Mesenchymal stem cell (in vitro differentiated cells and primary cell): ENCODE measurements at regions not wholly inside any gene's neighbourhood (a gene's known extent, or its start where the extent isn't known, plus 50 kb on each side); places are given as distances from the start of the nearest gene placed in this dataset.
"Not testable (repeated sequence)": the region's sequence is repeated elsewhere in the genome, so short reads cannot be mapped to it uniquely, and the experiment has no call there.

ENCODE experiments used
- DNase-seq: peaks from one replicate; pipeline ENCODE4 v3.0.0-alpha.2; 2013
- H2AFZ ChIP-seq: one replicate; pipeline ENCODE4 v1.6.1; 2013; ENCODE audit warnings: low read depth, mild to moderate bottlenecking, control low read depth, inconsistent platforms, low read length, moderate library complexity
- H2AK5ac ChIP-seq: 2 replicates; pipeline ENCODE4 v1.6.1; 2013; ENCODE audit warnings: low read length, moderate library complexity, mild to moderate bottlenecking, inconsistent platforms; ENCODE audit not compliant: severe bottlenecking
- H2BK120ac ChIP-seq: one replicate; pipeline ENCODE4 v1.6.1; 2013; ENCODE audit warnings: low read depth, mild to moderate bottlenecking, inconsistent platforms, low read length, moderate library complexity
- H2BK12ac ChIP-seq, 2 experiments: one replicate each; pipeline ENCODE4 v1.6.1; 2013; ENCODE audit warnings: inconsistent platforms in 2 of 2, low read length in 2 of 2, mild to moderate bottlenecking in 2 of 2, moderate library complexity in 2 of 2, control low read depth in 1 of 2
- H2BK15ac ChIP-seq: one replicate; pipeline ENCODE4 v1.6.1; 2013; ENCODE audit warnings: mild to moderate bottlenecking, low read depth, inconsistent platforms; ENCODE audit not compliant: poor library complexity, severe bottlenecking
- H2BK5ac ChIP-seq: 2 replicates; pipeline ENCODE4 v1.6.1; 2013; ENCODE audit warnings: low read depth, mild to moderate bottlenecking, low read length, control low read depth, inconsistent platforms; ENCODE audit not compliant: poor library complexity, severe bottlenecking
- H3K14ac ChIP-seq, 2 experiments: one replicate each; pipeline ENCODE4 v1.6.1; 2013; ENCODE audit warnings: inconsistent platforms in 2 of 2, low read length in 2 of 2, control low read depth in 1 of 2, mild to moderate bottlenecking in 1 of 2, moderate library complexity in 1 of 2
- H3K18ac ChIP-seq, 2 experiments: one replicate each; pipeline ENCODE4 v1.6.1; 2013; ENCODE audit warnings: inconsistent platforms in 2 of 2, low read length in 2 of 2, control low read depth in 1 of 2, low read depth in 1 of 2, mild to moderate bottlenecking in 1 of 2
- H3K23ac ChIP-seq, 2 experiments: one replicate each; pipeline ENCODE4 v1.6.1; 2013; ENCODE audit warnings: inconsistent platforms in 2 of 2, low read length in 2 of 2, mild to moderate bottlenecking in 2 of 2, moderate library complexity in 2 of 2, control low read depth in 1 of 2
- H3K27ac ChIP-seq: 2 replicates; pipeline ENCODE4 v1.5.1; 2013; ENCODE audit warnings: mild to moderate bottlenecking, moderate library complexity, low read length, control low read depth, inconsistent platforms; ENCODE audit not compliant: poor library complexity, severe bottlenecking
- H3K27me3 ChIP-seq, 2 experiments: 2 replicates each; pipeline versions ENCODE4 v1.6.1 to v1.7.0; 2013; ENCODE audit warnings: low read length in 2 of 2, mild to moderate bottlenecking in 2 of 2, moderate library complexity in 2 of 2, control low read depth in 1 of 2, inconsistent platforms in 1 of 2; ENCODE audit not compliant: control insufficient read depth in 1 of 2, insufficient read depth in 1 of 2
- H3K36me3 ChIP-seq, 2 experiments: 2 replicates each; pipeline versions ENCODE4 v1.6.1 to v1.7.0; 2013; ENCODE audit warnings: low read length in 2 of 2, control low read depth in 1 of 2, inconsistent platforms in 1 of 2, low read depth in 1 of 2, mild to moderate bottlenecking in 1 of 2; ENCODE audit not compliant: insufficient read depth in 2 of 2, control insufficient read depth in 1 of 2
- H3K4ac ChIP-seq, 2 experiments: one replicate each; pipeline ENCODE4 v1.6.1; 2013; ENCODE audit warnings: inconsistent platforms in 2 of 2, low read length in 2 of 2, mild to moderate bottlenecking in 2 of 2, moderate library complexity in 2 of 2, control low read depth in 1 of 2, low read depth in 1 of 2
- H3K4me1 ChIP-seq: 2 replicates; pipeline ENCODE4 v1.6.1; 2013; ENCODE audit warnings: low read depth, low read length, control low read depth; ENCODE audit not compliant: control insufficient read depth, insufficient read depth
- H3K4me2 ChIP-seq: 2 replicates; pipeline ENCODE4 v1.6.1; 2013; ENCODE audit warnings: low read length, mild to moderate bottlenecking, inconsistent platforms; ENCODE audit not compliant: poor library complexity, severe bottlenecking
- H3K4me3 ChIP-seq, 2 experiments: 2 replicates each; pipeline versions ENCODE4 v1.5.1 to v1.7.0; 2013; ENCODE audit warnings: low read length in 2 of 2, mild to moderate bottlenecking in 2 of 2, control low read depth in 1 of 2, low read depth in 1 of 2; ENCODE audit not compliant: insufficient read depth in 1 of 2
- H3K79me1 ChIP-seq: replicated peaks from 2 replicates; pipeline ENCODE4 v1.6.1; 2013; ENCODE audit warnings: mild to moderate bottlenecking, control low read depth, low read length, inconsistent platforms; ENCODE audit not compliant: poor library complexity, severe bottlenecking
- H3K9ac ChIP-seq: 2 replicates; pipeline ENCODE4 v1.7.0; 2013; ENCODE audit warnings: mild to moderate bottlenecking, low read length, moderate library complexity
- H3K9me3 ChIP-seq: 2 replicates; pipeline ENCODE4 v1.7.0; 2013; ENCODE audit warnings: mild to moderate bottlenecking, low read length; ENCODE audit not compliant: control insufficient read depth
- H4K8ac ChIP-seq: one replicate; pipeline ENCODE4 v1.6.1; 2013; ENCODE audit warnings: inconsistent platforms, mild to moderate bottlenecking, low read length, moderate library complexity
- H4K91ac ChIP-seq: one replicate; pipeline ENCODE4 v1.6.1; 2013; ENCODE audit warnings: mild to moderate bottlenecking, low read length, inconsistent platforms
- WGBS: methylation state at CpG from one replicate; pipeline ENCODE4 v1.1.7; 2013; ENCODE audit warnings: mixed read lengths; 5-methylcytosine and 5-hydroxymethylcytosine counted together

- H2AFZ ChIP-seq, H3K4me2 ChIP-seq, H3K27me3 ChIP-seq, H2BK12ac ChIP-seq, H4K91ac ChIP-seq, H3K36me3 ChIP-seq, H3K9ac ChIP-seq, H3K9me3 ChIP-seq, H3K27ac ChIP-seq, H3K18ac ChIP-seq, H3K23ac ChIP-seq, H3K79me1 ChIP-seq, H2BK5ac ChIP-seq, DNase-seq, H3K4me1 ChIP-seq, H3K4ac ChIP-seq, H2BK120ac ChIP-seq, H3K14ac ChIP-seq, H2AK5ac ChIP-seq, H3K4me3 ChIP-seq, H2BK15ac ChIP-seq, H4K8ac ChIP-seq: not testable (repeated sequence)
- 85% methylated on average over 2 of the region's 3 CpGs for WGBS
Observed at GRCh38 chr12:8375122-8375521, 80.6 kb upstream of the CLEC6A start.

DNA sequence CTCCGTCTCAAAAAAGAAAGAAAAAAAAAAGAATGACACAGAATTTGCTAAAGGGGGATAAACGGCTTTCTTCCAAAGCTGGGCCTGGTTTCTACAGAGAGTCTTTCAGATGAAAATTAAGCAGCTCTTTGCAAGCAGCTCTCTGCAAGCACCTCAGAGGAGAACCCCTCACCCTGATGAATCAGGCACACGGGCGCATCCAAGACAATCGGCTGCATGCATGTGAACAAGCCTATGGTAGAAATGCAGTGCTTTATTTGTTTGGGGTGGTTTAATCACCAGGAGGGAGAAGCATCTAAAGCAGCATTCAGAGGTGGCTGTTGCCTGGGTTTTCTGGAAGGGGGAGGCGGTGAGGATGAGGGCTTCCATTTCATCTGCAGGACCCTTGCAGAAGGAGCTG lies 78.0 kb upstream of the CLEC6A start:
- H3K27ac ChIP-seq, H4K91ac ChIP-seq, H3K4me1 ChIP-seq, H3K18ac ChIP-seq, H2AFZ ChIP-seq, H2BK15ac ChIP-seq, H3K9me3 ChIP-seq, H2BK5ac ChIP-seq, H3K23ac ChIP-seq, H2BK120ac ChIP-seq, H3K4me2 ChIP-seq, H3K79me1 ChIP-seq, H3K27me3 ChIP-seq, H3K4me3 ChIP-seq, H3K36me3 ChIP-seq, H4K8ac ChIP-seq, H2BK12ac ChIP-seq, H3K14ac ChIP-seq, H3K9ac ChIP-seq, DNase-seq, H2AK5ac ChIP-seq, H3K4ac ChIP-seq: not testable (repeated sequence)
- WGBS = over 99% methylated on average over 6 of the region's 6 CpGs

GRCh38 chr12:8382556-8382955 lies 73.2 kb upstream of the CLEC6A start:
- not testable (repeated sequence) for H3K23ac ChIP-seq, H3K14ac ChIP-seq, H2BK15ac ChIP-seq, H2AFZ ChIP-seq, H2AK5ac ChIP-seq, H3K4me1 ChIP-seq, H3K27ac ChIP-seq, H3K27me3 ChIP-seq, H2BK5ac ChIP-seq, H3K4me2 ChIP-seq, H3K18ac ChIP-seq, H4K91ac ChIP-seq, H3K9me3 ChIP-seq, H2BK120ac ChIP-seq, H3K4me3 ChIP-seq, H2BK12ac ChIP-seq, H4K8ac ChIP-seq, H3K9ac ChIP-seq, DNase-seq, H3K4ac ChIP-seq, H3K79me1 ChIP-seq, H3K36me3 ChIP-seq
- 87% methylated on average over 3 of the region's 4 CpGs for WGBS

GRCh38 chr12:8384686-8385085 lies 71.1 kb upstream of the CLEC6A start:
- H2BK12ac ChIP-seq, H3K23ac ChIP-seq, H3K14ac ChIP-seq, H3K27ac ChIP-seq, H3K79me1 ChIP-seq, H3K36me3 ChIP-seq, H4K91ac ChIP-seq, H3K9me3 ChIP-seq, H2AFZ ChIP-seq, H3K4me3 ChIP-seq, H3K4me2 ChIP-seq, H3K4me1 ChIP-seq, H3K9ac ChIP-seq, H2BK15ac ChIP-seq, H3K4ac ChIP-seq, H4K8ac ChIP-seq, H3K18ac ChIP-seq, H2BK5ac ChIP-seq, H2AK5ac ChIP-seq, DNase-seq, H2BK120ac ChIP-seq, H3K27me3 ChIP-seq: not testable (repeated sequence)
- 92% methylated on average over 5 of the region's 9 CpGs for WGBS
